ENCODE measurements at regions not wholly inside any gene's neighbourhood (a gene's known extent, or its start where the extent isn't known, plus 50 kb on each side); places are given as distances from the start of the nearest gene placed in this dataset.

- TF ChIP-seq CTCF (IDR thresholded peaks at IDR 0.05) (no peak), POLR2A (IDR thresholded peaks at IDR 0.05) (no peak)
Measured at GRCh38 chr17:63364944-63365343, 81.2 kb downstream of the CYB561 start.
